ENCODE measurements at regions not wholly inside any gene's neighbourhood (a gene's known extent, or its start where the extent isn't known, plus 50 kb on each side); places are given as distances from the start of the nearest gene placed in this dataset.

GRCh38 chr18:7452331-7452730 lies 114.8 kb upstream of the PTPRM start:
- ATAC-seq = peak; percentile 58
- no peaks in the 10 kb centered on the region for H3K27me3 ChIP-seq
- H3K27ac ChIP-seq = no peak overlapping the region
- 47% methylated on average over 5 of the region's 6 CpGs; no CpG with 5 or more reads in 1 of the 2 donors for WGBS, 2 donors (ENCODE audit: low coverage in 1 of 2)
- H3K36me3 ChIP-seq = no peaks in the 10 kb centered on the region
- TF ChIP-seq CTCF (IDR thresholded peaks at IDR 0.05) (peak; percentile 29 to 70 (median 40)), EP300 (IDR thresholded peaks at IDR 0.05) (no peak), POLR2A (IDR thresholded peaks at IDR 0.05) (no peak)
- peaks cover 0 to 11% (median 0%) of the 10 kb centered on the region in 3 donors for H3K4me1 ChIP-seq
- H3K9me3 ChIP-seq = no peaks in the 10 kb centered on the region
- no peak overlapping the region for H3K4me3 ChIP-seq

- H3K4me1 ChIP-seq = peaks cover 0 to 24% (median 0%) of the 10 kb centered on the region in 3 donors
Observed at GRCh38 chr18:7454429-7454828, 112.7 kb upstream of the PTPRM start.

GRCh38 chr18:7456376-7456775 lies 110.7 kb upstream of the PTPRM start:
- H3K4me1 ChIP-seq = peaks cover 6 to 43% (median 7%) of the 10 kb centered on the region in 3 donors
- H3K9me3 ChIP-seq = no peaks in the 10 kb centered on the region
- no peaks in the 10 kb centered on the region for H3K36me3 ChIP-seq
- 52% methylated on average over 6 of the region's 8 CpGs; no CpG with 5 or more reads in 1 of the 2 donors for WGBS, 2 donors (ENCODE audit: low coverage in 1 of 2)
- TF ChIP-seq POLR2A (IDR thresholded peaks at IDR 0.05) = no peak
- no peak overlapping the region for H3K4me3 ChIP-seq
- ATAC-seq = no peak
- no peaks in the 10 kb centered on the region for H3K27me3 ChIP-seq
- peak overlapping the region in 3 of 4 donors; percentile 25 to 68 (median 39) for H3K27ac ChIP-seq

More at GRCh38 chr18:7454429-7454828, 112.7 kb upstream of the PTPRM start:
- Histone ChIP-seq H3K27me3 (no peaks in the 10 kb centered on the region), H3K4me3 (no peak overlapping the region), H3K9me3 (no peaks in the 10 kb centered on the region), H3K27ac (no peak overlapping the region), H3K36me3 (no peaks in the 10 kb centered on the region)
- TF ChIP-seq CTCF (IDR thresholded peaks at IDR 0.05) (no peak), POLR2AphosphoS5 (IDR thresholded peaks at IDR 0.05) (no peak), EP300 (IDR thresholded peaks at IDR 0.05) (no peak), POLR2A (IDR thresholded peaks at IDR 0.05) (no peak)
- no peak for ATAC-seq
- 95% methylated on average over 3 of the region's 6 CpGs; no CpG with 5 or more reads in 1 of the 2 donors for WGBS, 2 donors (ENCODE audit: low coverage in 1 of 2)

DNA sequence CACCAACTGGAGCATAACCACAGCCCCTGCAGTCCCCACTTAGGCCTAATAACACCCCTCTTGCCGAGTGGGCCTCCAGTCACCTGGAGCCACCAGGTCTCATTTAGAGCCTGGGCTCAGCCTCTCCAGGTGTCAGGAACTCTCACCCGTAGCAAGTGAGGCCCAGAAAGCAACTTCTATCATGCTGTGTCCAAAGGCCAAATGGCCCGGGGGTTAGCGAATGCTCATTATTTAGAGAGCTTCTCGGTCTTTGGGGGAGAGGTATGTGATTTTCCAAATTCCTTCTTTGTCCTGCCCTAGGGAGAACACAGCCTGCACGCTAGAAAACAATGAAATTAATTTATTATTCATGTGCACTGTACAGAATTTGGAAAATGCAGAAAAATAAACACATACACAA lies 109.9 kb upstream of the PTPRM start:
- peak overlapping the region in 1 of 4 donors; percentile 68 for H3K27ac ChIP-seq
- H3K9me3 ChIP-seq = no peaks in the 10 kb centered on the region
- H3K27me3 ChIP-seq = no peaks in the 10 kb centered on the region
- no peak for ATAC-seq
- H3K4me1 ChIP-seq = peaks cover 6 to 49% (median 7%) of the 10 kb centered on the region in 3 donors
- H3K36me3 ChIP-seq = no peaks in the 10 kb centered on the region
- no peak for TF ChIP-seq EP300 (IDR thresholded peaks at IDR 0.05)
- no peak overlapping the region for H3K4me3 ChIP-seq
- 82 to 93% methylated on average over 2 to 6 of the region's 6 CpGs for WGBS, 2 donors (ENCODE audit: low coverage in 1 of 2)

- ATAC-seq = no peak
- H3K27ac ChIP-seq = peak overlapping the region; percentile 20 to 88 (median 78)
- peaks cover 6 to 65% (median 7%) of the 10 kb centered on the region in 3 donors for H3K4me1 ChIP-seq
- WGBS, 2 donors (ENCODE audit: low coverage in 1 of 2) = no CpG with 5 or more reads among the region's 1 CpG
- no peak overlapping the region for H3K4me3 ChIP-seq
- no peaks in the 10 kb centered on the region for H3K36me3 ChIP-seq
- H3K27me3 ChIP-seq = no peaks in the 10 kb centered on the region
- H3K9me3 ChIP-seq = no peaks in the 10 kb centered on the region
- TF ChIP-seq CTCF (IDR thresholded peaks at IDR 0.05) = no peak
- no peak for TF ChIP-seq POLR2A (IDR thresholded peaks at IDR 0.05)
- no peak for TF ChIP-seq EP300 (IDR thresholded peaks at IDR 0.05)
- no peak for TF ChIP-seq POLR2AphosphoS5 (IDR thresholded peaks at IDR 0.05)
Observed at GRCh38 chr18:7458884-7459283, 108.2 kb upstream of the PTPRM start.

Data from gastroesophageal sphincter (tissue), 4 donors.